SK-N-SH treated with all-trans-retinoic acid at 6 μM for 48 hours (cell line): ENCODE measurements at regions not wholly inside any gene's neighbourhood (a gene's known extent, or its start where the extent isn't known, plus 50 kb on each side); places are given as distances from the start of the nearest gene placed in this dataset.

Experiments used
- ARNTL ChIP-seq: fragments of 450-650 bp; formaldehyde crosslinking; IDR thresholded peaks from 2 replicates; pipeline ENCODE4 v1.5.0; 2020; ENCODE audit warnings: low read depth, mild to moderate bottlenecking, moderate library complexity, borderline replicate concordance
- GLIS3 ChIP-seq: fragments of 250-450 bp; sonication (Bioruptor Pico); IDR thresholded peaks from 2 replicates; pipeline ENCODE4 v1.5.0; 2020; ENCODE audit warnings: mild to moderate bottlenecking, moderate library complexity
- OSR1 ChIP-seq: fragments of 250-450 bp; sonication (Bioruptor Pico); IDR thresholded peaks from 2 replicates; pipeline ENCODE4 v1.8.0; 2022; ENCODE audit warnings: moderate library complexity, mild to moderate bottlenecking, inconsistent platforms
- PPARA ChIP-seq: fragments of 250-450 bp; sonication (Bioruptor Pico); IDR thresholded peaks from 2 replicates; pipeline ENCODE4 v1.5.0; 2020; ENCODE audit warnings: mild to moderate bottlenecking, borderline replicate concordance
- RARB ChIP-seq: fragments of 250-450 bp; sonication (Bioruptor Pico); IDR thresholded peaks from 2 replicates; pipeline ENCODE4 v1.8.0; 2021; ENCODE audit warnings: mild to moderate bottlenecking, moderate library complexity
- TCF4 ChIP-seq: fragments of 250-450 bp; sonication (Bioruptor Pico); IDR thresholded peaks from 2 replicates; pipeline ENCODE4 v1.8.0; 2021; ENCODE audit warnings: mild to moderate bottlenecking, moderate library complexity, borderline replicate concordance
- TOX ChIP-seq: fragments of 250-450 bp; sonication (Bioruptor Pico); IDR thresholded peaks from 2 replicates; pipeline ENCODE4 v1.8.0; 2021; ENCODE audit warnings: mild to moderate bottlenecking, moderate library complexity, borderline replicate concordance
- ZNF8 ChIP-seq: fragments of 450-650 bp; formaldehyde crosslinking; IDR thresholded peaks from 2 replicates; pipeline ENCODE4 v1.5.0; 2020; ENCODE audit warnings: mild to moderate bottlenecking, moderate library complexity
- TF ChIP-seq, protein P1 (sequence below): fragments of 250-450 bp; sonication (Bioruptor Pico); IDR thresholded peaks from 2 replicates; pipeline ENCODE4 v1.5.0; 2020; ENCODE audit warnings: mild to moderate bottlenecking, moderate library complexity
- TF ChIP-seq, protein P2 (sequence below): fragments of 250-450 bp; sonication (Bioruptor Pico); IDR thresholded peaks from 2 replicates; pipeline ENCODE4 v1.5.1; 2021; ENCODE audit warnings: mild to moderate bottlenecking, moderate library complexity
- TF ChIP-seq, protein P3 (sequence below): fragments of 250-450 bp; sonication (Bioruptor Pico); IDR thresholded peaks from 2 replicates; pipeline ENCODE4 v1.8.0; 2020; ENCODE audit warnings: mild to moderate bottlenecking, moderate library complexity, borderline replicate concordance
- TF ChIP-seq, protein P4 (sequence below): fragments of 250-450 bp; sonication (Bioruptor Pico); IDR thresholded peaks from 2 replicates; pipeline ENCODE4 v1.8.0; 2021; ENCODE audit warnings: low read depth, mild to moderate bottlenecking, moderate library complexity, borderline replicate concordance

DNA sequence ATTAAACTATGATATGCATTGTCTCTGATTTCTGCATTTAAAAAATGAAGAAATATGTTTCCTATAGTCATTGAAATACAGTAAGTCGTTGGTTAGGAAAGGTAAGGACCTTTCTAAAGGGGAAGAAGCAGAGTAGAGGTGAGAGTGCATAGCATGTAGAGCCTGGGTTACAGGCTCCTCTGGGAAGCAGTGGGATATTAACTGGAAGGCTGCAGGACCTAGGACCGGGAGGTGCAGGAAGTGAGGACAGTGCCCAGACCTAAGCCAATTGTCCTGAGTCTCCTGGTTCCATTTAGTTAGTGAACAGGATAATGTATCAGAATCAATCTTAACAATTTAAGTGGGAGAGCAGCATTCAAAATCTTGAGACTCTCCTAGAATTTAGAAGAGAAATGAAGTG lies 237.1 kb upstream of the NUDT6 start:
- TF ChIP-seq, protein P1, sequence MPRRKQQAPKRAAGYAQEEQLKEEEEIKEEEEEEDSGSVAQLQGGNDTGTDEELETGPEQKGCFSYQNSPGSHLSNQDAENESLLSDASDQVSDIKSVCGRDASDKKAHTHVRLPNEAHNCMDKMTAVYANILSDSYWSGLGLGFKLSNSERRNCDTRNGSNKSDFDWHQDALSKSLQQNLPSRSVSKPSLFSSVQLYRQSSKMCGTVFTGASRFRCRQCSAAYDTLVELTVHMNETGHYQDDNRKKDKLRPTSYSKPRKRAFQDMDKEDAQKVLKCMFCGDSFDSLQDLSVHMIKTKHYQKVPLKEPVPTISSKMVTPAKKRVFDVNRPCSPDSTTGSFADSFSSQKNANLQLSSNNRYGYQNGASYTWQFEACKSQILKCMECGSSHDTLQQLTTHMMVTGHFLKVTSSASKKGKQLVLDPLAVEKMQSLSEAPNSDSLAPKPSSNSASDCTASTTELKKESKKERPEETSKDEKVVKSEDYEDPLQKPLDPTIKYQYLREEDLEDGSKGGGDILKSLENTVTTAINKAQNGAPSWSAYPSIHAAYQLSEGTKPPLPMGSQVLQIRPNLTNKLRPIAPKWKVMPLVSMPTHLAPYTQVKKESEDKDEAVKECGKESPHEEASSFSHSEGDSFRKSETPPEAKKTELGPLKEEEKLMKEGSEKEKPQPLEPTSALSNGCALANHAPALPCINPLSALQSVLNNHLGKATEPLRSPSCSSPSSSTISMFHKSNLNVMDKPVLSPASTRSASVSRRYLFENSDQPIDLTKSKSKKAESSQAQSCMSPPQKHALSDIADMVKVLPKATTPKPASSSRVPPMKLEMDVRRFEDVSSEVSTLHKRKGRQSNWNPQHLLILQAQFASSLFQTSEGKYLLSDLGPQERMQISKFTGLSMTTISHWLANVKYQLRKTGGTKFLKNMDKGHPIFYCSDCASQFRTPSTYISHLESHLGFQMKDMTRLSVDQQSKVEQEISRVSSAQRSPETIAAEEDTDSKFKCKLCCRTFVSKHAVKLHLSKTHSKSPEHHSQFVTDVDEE (CRISPR knock-in tag), result no peak
- TF ChIP-seq ZNF8 (CRISPR knock-in tag), result no peak
- TF ChIP-seq, protein P2, sequence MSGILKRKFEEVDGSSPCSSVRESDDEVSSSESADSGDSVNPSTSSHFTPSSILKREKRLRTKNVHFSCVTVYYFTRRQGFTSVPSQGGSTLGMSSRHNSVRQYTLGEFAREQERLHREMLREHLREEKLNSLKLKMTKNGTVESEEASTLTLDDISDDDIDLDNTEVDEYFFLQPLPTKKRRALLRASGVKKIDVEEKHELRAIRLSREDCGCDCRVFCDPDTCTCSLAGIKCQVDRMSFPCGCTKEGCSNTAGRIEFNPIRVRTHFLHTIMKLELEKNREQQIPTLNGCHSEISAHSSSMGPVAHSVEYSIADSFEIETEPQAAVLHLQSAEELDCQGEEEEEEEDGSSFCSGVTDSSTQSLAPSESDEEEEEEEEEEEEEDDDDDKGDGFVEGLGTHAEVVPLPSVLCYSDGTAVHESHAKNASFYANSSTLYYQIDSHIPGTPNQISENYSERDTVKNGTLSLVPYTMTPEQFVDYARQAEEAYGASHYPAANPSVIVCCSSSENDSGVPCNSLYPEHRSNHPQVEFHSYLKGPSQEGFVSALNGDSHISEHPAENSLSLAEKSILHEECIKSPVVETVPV (CRISPR knock-in tag), result no peak
- no peak for TF ChIP-seq OSR1
- no peak for TF ChIP-seq ARNTL (CRISPR knock-in tag)
- no peak for TF ChIP-seq PPARA (CRISPR knock-in tag)
- TF ChIP-seq, protein P3, sequence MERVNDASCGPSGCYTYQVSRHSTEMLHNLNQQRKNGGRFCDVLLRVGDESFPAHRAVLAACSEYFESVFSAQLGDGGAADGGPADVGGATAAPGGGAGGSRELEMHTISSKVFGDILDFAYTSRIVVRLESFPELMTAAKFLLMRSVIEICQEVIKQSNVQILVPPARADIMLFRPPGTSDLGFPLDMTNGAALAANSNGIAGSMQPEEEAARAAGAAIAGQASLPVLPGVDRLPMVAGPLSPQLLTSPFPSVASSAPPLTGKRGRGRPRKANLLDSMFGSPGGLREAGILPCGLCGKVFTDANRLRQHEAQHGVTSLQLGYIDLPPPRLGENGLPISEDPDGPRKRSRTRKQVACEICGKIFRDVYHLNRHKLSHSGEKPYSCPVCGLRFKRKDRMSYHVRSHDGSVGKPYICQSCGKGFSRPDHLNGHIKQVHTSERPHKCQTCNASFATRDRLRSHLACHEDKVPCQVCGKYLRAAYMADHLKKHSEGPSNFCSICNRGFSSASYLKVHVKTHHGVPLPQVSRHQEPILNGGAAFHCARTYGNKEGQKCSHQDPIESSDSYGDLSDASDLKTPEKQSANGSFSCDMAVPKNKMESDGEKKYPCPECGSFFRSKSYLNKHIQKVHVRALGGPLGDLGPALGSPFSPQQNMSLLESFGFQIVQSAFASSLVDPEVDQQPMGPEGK, result no peak
- TF ChIP-seq RARB (CRISPR knock-in tag), result no peak
- TF ChIP-seq TOX (CRISPR knock-in tag), result no peak
- no peak for TF ChIP-seq GLIS3 (CRISPR knock-in tag)
- no peak for TF ChIP-seq TCF4 (CRISPR knock-in tag)
- TF ChIP-seq, protein P4, sequence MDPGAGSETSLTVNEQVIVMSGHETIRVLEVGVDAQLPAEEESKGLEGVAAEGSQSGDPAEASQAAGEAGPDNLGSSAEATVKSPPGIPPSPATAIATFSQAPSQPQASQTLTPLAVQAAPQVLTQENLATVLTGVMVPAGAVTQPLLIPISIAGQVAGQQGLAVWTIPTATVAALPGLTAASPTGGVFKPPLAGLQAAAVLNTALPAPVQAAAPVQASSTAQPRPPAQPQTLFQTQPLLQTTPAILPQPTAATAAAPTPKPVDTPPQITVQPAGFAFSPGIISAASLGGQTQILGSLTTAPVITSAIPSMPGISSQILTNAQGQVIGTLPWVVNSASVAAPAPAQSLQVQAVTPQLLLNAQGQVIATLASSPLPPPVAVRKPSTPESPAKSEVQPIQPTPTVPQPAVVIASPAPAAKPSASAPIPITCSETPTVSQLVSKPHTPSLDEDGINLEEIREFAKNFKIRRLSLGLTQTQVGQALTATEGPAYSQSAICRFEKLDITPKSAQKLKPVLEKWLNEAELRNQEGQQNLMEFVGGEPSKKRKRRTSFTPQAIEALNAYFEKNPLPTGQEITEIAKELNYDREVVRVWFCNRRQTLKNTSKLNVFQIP, result no peak
